HL-60 (cell line): ENCODE measurements at regions not wholly inside any gene's neighbourhood (a gene's known extent, or its start where the extent isn't known, plus 50 kb on each side); places are given as distances from the start of the nearest gene placed in this dataset.

Source experiments
- DNase-seq, 2 experiments: peaks; one replicate each; pipeline ENCODE4 v3.0.0-alpha.2; 2010 to 2020; ENCODE audit warnings: low read depth in 1 of 2, low spot score in 1 of 2
- H3K27ac ChIP-seq: fragments of 250-450 bp; sonication (Bioruptor Pico); replicated peaks from 2 replicates; pipeline ENCODE4 v1.5.1; 2020; ENCODE audit warnings: mild to moderate bottlenecking, moderate library complexity
- H3K27me3 ChIP-seq: fragments of 250-450 bp; sonication (Bioruptor Pico); 2 replicates; pipeline ENCODE4 v1.5.1; 2021; ENCODE audit warnings: mild to moderate bottlenecking, moderate library complexity; ENCODE audit not compliant: insufficient read depth, poor library complexity, severe bottlenecking
- H3K4me3 ChIP-seq: replicated peaks from 2 replicates; pipeline ENCODE4 v1.5.1; 2011; ENCODE audit warnings: mild to moderate bottlenecking, control low read depth, low read length; ENCODE audit not compliant: insufficient read depth
- GABPA ChIP-seq: IDR thresholded peaks from 2 replicates; pipeline ENCODE4 v1.6.1; 2012; ENCODE audit warnings: low read depth
- POLR2AphosphoS5 ChIP-seq: IDR thresholded peaks from 2 replicates; pipeline ENCODE4 v1.6.1; 2012; ENCODE audit warnings: low read depth
- SPI1 ChIP-seq: IDR thresholded peaks from 2 replicates; pipeline ENCODE4 v1.6.1; 2012; ENCODE audit warnings: low read depth, mild to moderate bottlenecking, borderline replicate concordance
- TF ChIP-seq, protein P1 (sequence below): IDR thresholded peaks from 2 replicates; pipeline ENCODE4 v1.6.1; 2012; ENCODE audit warnings: low read depth; ENCODE audit not compliant: insufficient replicate concordance
- TF ChIP-seq, protein P2 (sequence below): IDR thresholded peaks from one replicate; pipeline ENCODE4 v1.5.1; 2011; ENCODE audit warnings: low read length, control low read depth, inconsistent platforms; ENCODE audit not compliant: insufficient read depth

DNA sequence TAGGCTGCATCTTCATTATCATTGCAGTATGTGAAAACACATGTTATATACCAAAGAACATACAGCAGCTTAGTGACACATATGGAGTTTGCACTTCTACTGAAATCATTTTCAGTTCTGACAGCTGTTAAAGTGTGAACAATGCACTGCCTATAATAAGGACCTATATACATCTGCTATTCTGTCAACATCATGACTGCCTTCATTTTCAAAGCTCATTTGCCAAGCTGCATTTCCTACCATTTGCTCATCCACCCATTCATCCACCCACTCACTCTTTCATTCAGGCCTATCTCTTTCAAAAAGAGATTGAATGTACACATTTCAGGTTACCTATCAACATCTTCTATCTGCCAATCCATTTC is 81.7 kb upstream of the STK17B start:
- Histone ChIP-seq H3K27ac (no peak overlapping the region), H3K4me3 (no peak overlapping the region), H3K27me3 (no peaks in the 10 kb centered on the region)
- TF ChIP-seq POLR2AphosphoS5, result no peak
- TF ChIP-seq SPI1, result no peak
- TF ChIP-seq, protein P1, sequence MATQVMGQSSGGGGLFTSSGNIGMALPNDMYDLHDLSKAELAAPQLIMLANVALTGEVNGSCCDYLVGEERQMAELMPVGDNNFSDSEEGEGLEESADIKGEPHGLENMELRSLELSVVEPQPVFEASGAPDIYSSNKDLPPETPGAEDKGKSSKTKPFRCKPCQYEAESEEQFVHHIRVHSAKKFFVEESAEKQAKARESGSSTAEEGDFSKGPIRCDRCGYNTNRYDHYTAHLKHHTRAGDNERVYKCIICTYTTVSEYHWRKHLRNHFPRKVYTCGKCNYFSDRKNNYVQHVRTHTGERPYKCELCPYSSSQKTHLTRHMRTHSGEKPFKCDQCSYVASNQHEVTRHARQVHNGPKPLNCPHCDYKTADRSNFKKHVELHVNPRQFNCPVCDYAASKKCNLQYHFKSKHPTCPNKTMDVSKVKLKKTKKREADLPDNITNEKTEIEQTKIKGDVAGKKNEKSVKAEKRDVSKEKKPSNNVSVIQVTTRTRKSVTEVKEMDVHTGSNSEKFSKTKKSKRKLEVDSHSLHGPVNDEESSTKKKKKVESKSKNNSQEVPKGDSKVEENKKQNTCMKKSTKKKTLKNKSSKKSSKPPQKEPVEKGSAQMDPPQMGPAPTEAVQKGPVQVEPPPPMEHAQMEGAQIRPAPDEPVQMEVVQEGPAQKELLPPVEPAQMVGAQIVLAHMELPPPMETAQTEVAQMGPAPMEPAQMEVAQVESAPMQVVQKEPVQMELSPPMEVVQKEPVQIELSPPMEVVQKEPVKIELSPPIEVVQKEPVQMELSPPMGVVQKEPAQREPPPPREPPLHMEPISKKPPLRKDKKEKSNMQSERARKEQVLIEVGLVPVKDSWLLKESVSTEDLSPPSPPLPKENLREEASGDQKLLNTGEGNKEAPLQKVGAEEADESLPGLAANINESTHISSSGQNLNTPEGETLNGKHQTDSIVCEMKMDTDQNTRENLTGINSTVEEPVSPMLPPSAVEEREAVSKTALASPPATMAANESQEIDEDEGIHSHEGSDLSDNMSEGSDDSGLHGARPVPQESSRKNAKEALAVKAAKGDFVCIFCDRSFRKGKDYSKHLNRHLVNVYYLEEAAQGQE, result no peak
- TF ChIP-seq, protein P2, sequence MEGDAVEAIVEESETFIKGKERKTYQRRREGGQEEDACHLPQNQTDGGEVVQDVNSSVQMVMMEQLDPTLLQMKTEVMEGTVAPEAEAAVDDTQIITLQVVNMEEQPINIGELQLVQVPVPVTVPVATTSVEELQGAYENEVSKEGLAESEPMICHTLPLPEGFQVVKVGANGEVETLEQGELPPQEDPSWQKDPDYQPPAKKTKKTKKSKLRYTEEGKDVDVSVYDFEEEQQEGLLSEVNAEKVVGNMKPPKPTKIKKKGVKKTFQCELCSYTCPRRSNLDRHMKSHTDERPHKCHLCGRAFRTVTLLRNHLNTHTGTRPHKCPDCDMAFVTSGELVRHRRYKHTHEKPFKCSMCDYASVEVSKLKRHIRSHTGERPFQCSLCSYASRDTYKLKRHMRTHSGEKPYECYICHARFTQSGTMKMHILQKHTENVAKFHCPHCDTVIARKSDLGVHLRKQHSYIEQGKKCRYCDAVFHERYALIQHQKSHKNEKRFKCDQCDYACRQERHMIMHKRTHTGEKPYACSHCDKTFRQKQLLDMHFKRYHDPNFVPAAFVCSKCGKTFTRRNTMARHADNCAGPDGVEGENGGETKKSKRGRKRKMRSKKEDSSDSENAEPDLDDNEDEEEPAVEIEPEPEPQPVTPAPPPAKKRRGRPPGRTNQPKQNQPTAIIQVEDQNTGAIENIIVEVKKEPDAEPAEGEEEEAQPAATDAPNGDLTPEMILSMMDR, result no peak
- TF ChIP-seq GABPA, result no peak
- DNase-seq, result no peak

DNA sequence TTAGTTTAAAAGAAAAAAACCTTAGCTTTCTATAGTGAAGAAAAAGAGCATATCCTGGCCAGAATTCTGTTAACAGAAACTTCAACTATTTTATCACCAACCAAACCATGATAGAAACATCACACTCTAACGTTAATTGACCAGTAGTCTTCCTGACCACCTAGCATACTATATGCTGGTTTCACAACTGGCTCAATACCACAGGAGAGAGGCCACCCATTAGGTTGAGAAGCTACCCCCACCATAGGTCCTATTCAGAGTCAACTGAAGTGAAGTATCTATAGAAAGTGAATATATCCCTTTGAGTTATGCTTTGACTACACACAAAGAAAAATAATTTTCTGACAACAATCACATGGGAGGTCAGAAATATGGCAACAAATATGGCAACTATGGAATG is 85.2 kb upstream of the STK17B start:
- H3K4me3 ChIP-seq, result no peak overlapping the region
- DNase-seq, result no peak
- no peaks in the 10 kb centered on the region for H3K27me3 ChIP-seq
- no peak overlapping the region for H3K27ac ChIP-seq
- TF ChIP-seq, protein P2, result no peak
- no peak for TF ChIP-seq POLR2AphosphoS5
- no peak for TF ChIP-seq GABPA
- TF ChIP-seq, protein P1, result no peak
- no peak for TF ChIP-seq SPI1

DNA sequence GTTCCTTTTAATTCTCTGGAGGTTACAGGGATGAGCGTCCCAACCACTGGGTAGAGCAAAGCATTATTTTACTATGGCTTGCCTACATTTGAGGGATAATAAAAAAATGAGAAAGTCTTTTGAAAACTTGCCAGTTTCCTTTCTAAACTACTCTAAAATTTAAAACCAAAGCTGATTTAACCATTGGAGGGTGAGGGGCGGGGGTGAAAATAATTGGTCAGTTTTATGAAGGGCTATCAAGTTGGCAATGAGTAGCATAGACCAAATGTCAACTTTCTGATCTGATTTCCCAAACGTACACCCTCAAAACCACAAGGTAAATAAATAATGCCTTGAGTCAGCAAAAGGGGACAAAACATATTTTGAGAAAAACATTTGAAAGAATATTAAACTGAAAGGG is 85.7 kb upstream of the STK17B start:
- H3K27me3 ChIP-seq, result no peaks in the 10 kb centered on the region
- DNase-seq, result no peak
- no peak overlapping the region for H3K27ac ChIP-seq
- H3K4me3 ChIP-seq, result no peak overlapping the region
- TF ChIP-seq SPI1 (no peak), POLR2AphosphoS5 (no peak), GABPA (no peak)
- TF ChIP-seq, protein P2, result no peak
- TF ChIP-seq, protein P1, result no peak
